ENCODE measurements at regions not wholly inside any gene's neighbourhood (a gene's known extent, or its start where the extent isn't known, plus 50 kb on each side); places are given as distances from the start of the nearest gene placed in this dataset.

DNA sequence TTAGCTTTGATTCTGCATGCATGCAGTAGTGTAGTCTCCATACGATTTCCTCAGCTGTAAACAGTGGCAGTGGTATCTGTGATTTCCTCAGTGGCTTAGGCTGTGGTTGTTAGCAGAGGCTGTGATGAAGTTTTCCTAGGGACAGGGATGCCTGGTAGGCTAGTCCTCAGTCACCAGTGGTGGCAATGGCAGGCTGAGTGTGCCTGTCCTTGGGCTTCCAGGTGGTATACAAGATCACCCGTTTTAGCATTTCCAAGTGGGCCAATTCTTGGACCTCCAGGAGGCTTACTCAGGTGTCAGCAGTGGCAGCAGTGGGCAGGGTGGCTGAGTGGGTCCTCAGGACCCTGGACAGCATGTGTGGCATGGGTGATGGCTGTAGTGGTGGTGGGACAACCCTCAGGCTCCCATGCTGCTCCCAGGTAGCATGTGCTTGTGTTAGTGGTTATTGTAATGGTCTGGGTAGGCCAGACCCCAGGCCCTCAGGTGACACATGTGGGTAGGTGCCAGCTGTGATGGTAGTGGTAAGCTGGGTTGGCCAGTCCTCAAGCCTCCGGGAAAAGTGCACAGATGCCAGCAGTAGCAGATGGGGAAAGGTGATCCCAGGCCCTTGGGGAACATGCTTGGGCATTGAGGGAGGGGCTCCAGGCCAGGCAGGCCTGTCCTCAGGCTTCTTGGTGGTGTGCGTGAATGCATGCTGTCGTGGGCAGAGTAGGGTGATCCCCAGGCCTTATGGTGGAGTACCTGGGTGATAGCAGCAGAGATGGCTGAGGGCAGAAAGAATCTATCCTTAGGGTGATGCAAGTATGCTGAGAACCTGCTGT is 146.5 kb downstream of the PAPOLA start:
- TF ChIP-seq, protein P1, sequence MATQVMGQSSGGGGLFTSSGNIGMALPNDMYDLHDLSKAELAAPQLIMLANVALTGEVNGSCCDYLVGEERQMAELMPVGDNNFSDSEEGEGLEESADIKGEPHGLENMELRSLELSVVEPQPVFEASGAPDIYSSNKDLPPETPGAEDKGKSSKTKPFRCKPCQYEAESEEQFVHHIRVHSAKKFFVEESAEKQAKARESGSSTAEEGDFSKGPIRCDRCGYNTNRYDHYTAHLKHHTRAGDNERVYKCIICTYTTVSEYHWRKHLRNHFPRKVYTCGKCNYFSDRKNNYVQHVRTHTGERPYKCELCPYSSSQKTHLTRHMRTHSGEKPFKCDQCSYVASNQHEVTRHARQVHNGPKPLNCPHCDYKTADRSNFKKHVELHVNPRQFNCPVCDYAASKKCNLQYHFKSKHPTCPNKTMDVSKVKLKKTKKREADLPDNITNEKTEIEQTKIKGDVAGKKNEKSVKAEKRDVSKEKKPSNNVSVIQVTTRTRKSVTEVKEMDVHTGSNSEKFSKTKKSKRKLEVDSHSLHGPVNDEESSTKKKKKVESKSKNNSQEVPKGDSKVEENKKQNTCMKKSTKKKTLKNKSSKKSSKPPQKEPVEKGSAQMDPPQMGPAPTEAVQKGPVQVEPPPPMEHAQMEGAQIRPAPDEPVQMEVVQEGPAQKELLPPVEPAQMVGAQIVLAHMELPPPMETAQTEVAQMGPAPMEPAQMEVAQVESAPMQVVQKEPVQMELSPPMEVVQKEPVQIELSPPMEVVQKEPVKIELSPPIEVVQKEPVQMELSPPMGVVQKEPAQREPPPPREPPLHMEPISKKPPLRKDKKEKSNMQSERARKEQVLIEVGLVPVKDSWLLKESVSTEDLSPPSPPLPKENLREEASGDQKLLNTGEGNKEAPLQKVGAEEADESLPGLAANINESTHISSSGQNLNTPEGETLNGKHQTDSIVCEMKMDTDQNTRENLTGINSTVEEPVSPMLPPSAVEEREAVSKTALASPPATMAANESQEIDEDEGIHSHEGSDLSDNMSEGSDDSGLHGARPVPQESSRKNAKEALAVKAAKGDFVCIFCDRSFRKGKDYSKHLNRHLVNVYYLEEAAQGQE (IDR thresholded peaks at IDR 0.05; ENCODE audit: low read depth) = 0 out of 2 replicates have a peak, but pooled peaks have one; percentile 5
- TF ChIP-seq POLR2A (IDR thresholded peaks at IDR 0.05; ENCODE audit: borderline replicate concordance, extremely low read depth, insufficient read depth, insufficient read length) = no peak
- TF ChIP-seq, protein P2, sequence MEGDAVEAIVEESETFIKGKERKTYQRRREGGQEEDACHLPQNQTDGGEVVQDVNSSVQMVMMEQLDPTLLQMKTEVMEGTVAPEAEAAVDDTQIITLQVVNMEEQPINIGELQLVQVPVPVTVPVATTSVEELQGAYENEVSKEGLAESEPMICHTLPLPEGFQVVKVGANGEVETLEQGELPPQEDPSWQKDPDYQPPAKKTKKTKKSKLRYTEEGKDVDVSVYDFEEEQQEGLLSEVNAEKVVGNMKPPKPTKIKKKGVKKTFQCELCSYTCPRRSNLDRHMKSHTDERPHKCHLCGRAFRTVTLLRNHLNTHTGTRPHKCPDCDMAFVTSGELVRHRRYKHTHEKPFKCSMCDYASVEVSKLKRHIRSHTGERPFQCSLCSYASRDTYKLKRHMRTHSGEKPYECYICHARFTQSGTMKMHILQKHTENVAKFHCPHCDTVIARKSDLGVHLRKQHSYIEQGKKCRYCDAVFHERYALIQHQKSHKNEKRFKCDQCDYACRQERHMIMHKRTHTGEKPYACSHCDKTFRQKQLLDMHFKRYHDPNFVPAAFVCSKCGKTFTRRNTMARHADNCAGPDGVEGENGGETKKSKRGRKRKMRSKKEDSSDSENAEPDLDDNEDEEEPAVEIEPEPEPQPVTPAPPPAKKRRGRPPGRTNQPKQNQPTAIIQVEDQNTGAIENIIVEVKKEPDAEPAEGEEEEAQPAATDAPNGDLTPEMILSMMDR (IDR thresholded peaks at IDR 0.05 in 2 of 3, conservative IDR thresholded peaks at IDR 0.05 in 1 of 3; ENCODE audit: borderline replicate concordance in 1 of 3, insufficient read depth in 1 of 3, low read depth in 2 of 3, low read length in 2 of 3) = no peak
- TF ChIP-seq, protein P3, sequence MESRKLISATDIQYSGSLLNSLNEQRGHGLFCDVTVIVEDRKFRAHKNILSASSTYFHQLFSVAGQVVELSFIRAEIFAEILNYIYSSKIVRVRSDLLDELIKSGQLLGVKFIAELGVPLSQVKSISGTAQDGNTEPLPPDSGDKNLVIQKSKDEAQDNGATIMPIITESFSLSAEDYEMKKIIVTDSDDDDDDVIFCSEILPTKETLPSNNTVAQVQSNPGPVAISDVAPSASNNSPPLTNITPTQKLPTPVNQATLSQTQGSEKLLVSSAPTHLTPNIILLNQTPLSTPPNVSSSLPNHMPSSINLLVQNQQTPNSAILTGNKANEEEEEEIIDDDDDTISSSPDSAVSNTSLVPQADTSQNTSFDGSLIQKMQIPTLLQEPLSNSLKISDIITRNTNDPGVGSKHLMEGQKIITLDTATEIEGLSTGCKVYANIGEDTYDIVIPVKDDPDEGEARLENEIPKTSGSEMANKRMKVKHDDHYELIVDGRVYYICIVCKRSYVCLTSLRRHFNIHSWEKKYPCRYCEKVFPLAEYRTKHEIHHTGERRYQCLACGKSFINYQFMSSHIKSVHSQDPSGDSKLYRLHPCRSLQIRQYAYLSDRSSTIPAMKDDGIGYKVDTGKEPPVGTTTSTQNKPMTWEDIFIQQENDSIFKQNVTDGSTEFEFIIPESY (IDR thresholded peaks at IDR 0.05; ENCODE audit: extremely low read depth, insufficient replicate concordance, low read length) = no peak
- no peak for DNase-seq (ENCODE audit: low read depth, low spot score)
- intact Hi-C loops (cut with micrococcal nuclease) = no loop called here
- no TSS peak for BruUV-seq (replicated peaks)
- no peaks in the 10 kb centered on the region for H3K4me1 ChIP-seq (ENCODE audit: control insufficient read depth in 1 of 2, insufficient read depth in 2 of 2, low read length in 2 of 2)
- RAD21 ChIA-PET (ENCODE audit: low non-redundant PET in 1 of 2, low total read pairs in 2 of 2, uncharacterized antibody in 2 of 2, unreplicated experiment in 2 of 2) = no interaction called here
- no peaks in the 10 kb centered on the region for H3K9me3 ChIP-seq (ENCODE audit: control insufficient read depth in 1 of 2, insufficient read depth in 1 of 2, low read depth in 1 of 2, low read length in 2 of 2)
- H3K4me2 ChIP-seq (ENCODE audit: low read length) = no peak overlapping the region
- CTCF ChIA-PET = no interaction called here
- POLR2A ChIA-PET = no interaction called here
- H2AFZ ChIP-seq (ENCODE audit: low read depth, low read length, poor library complexity, severe bottlenecking) = no peak overlapping the region
- H3K27me3 ChIP-seq (ENCODE audit: insufficient read depth, low read length) = peaks cover 6% of the 10 kb centered on the region; the same call in 1 of the 2 replicates
- ATAC-seq = no peak
- no peak overlapping the region for H3K9ac ChIP-seq (ENCODE audit: low read length)
- no peaks in the 10 kb centered on the region for H3K9me2 ChIP-seq (ENCODE audit: insufficient read depth)
- no peak overlapping the region for H3K4me3 ChIP-seq (replicated peaks in 1 of 2; ENCODE audit: low read depth in 1 of 2, low read length in 2 of 2)
- no peak overlapping the region for H3K27ac ChIP-seq (ENCODE audit: low read depth, low read length)
- H3K79me2 ChIP-seq (ENCODE audit: insufficient read depth, low read length) = no peaks in the 10 kb centered on the region
- no peaks in the 10 kb centered on the region for H3K36me3 ChIP-seq (ENCODE audit: control insufficient read depth in 1 of 2, insufficient read depth in 2 of 2, low read length in 2 of 2)
- no peaks in the 10 kb centered on the region for H4K20me1 ChIP-seq (ENCODE audit: insufficient read depth)
